CD4-positive, alpha-beta memory T cell (primary cell): ENCODE measurements at regions not wholly inside any gene's neighbourhood (a gene's known extent, or its start where the extent isn't known, plus 50 kb on each side); places are given as distances from the start of the nearest gene placed in this dataset.
A peak's percentile ranks its signal among the peaks of the same experiment; 100 is the strongest.

Source experiments
- CTCF ChIA-PET: fragments of 350-600 bp; sonication (Branson Sonifier 250); formaldehyde crosslinking; loops from one replicate; lab custom pipeline; 2021; ENCODE audit warnings: inconsistent platforms; ENCODE audit not compliant: partially characterized antibody; lab: Charles Lee
- POLR2A ChIA-PET: fragments of 350-600 bp; sonication (Branson Sonifier 250); formaldehyde crosslinking; loops from one replicate; lab custom pipeline; 2021; ENCODE audit not compliant: partially characterized antibody; lab: Charles Lee
- DNase-seq, 5 donors: peaks; one replicate each; pipeline versions ENCODE4 v3.0.0 to v3.0.0-alpha.2; 2020 to 2022; ENCODE audit warnings: mixed read lengths in 1 of 5
- H3K27ac ChIP-seq: one replicate; pipeline ENCODE4 v1.7.0; 2013; ENCODE audit warnings: low read depth, low read length
- H3K27me3 ChIP-seq: 2 replicates; pipeline ENCODE4 v1.7.0; 2013; ENCODE audit warnings: mild to moderate bottlenecking, low read length, moderate library complexity; ENCODE audit not compliant: insufficient read depth
- H3K36me3 ChIP-seq: 2 replicates; pipeline ENCODE4 v1.7.0; 2013; ENCODE audit warnings: mild to moderate bottlenecking, low read length, moderate library complexity; ENCODE audit not compliant: insufficient read depth
- H3K4me1 ChIP-seq: 2 replicates; pipeline ENCODE4 v1.7.0; 2013; ENCODE audit warnings: mild to moderate bottlenecking, low read length, moderate library complexity; ENCODE audit not compliant: insufficient read depth
- H3K4me3 ChIP-seq, 2 donors: one replicate each; pipeline ENCODE4 v1.7.0; 2013; ENCODE audit warnings: low read length in 2 of 2, mild to moderate bottlenecking in 1 of 2
- H3K9me3 ChIP-seq, 2 donors: one replicate each; pipeline ENCODE4 v1.7.0; 2013; ENCODE audit warnings: low read length in 2 of 2, control low read depth in 1 of 2; ENCODE audit not compliant: control insufficient read depth in 1 of 2
- H3K27ac Mint-ChIP-seq, 7 donors: one replicate each; pipeline ENCODE4 v1.8.0; 2020 to 2021; ENCODE audit warnings: mixed read lengths in 7 of 7, mild to moderate bottlenecking in 6 of 7, inconsistent platforms in 3 of 7, moderate library complexity in 3 of 7
- H3K27me3 Mint-ChIP-seq, 2 donors: one replicate each; pipeline ENCODE4 v1.8.0; 2020 to 2021; ENCODE audit warnings: mixed read lengths in 2 of 2
- H3K36me3 Mint-ChIP-seq, 2 donors: one replicate each; pipeline ENCODE4 v1.8.0; 2020 to 2021; ENCODE audit warnings: mixed read lengths in 2 of 2, inconsistent platforms in 1 of 2, mild to moderate bottlenecking in 1 of 2
- H3K4me1 Mint-ChIP-seq, 4 donors: one replicate each; pipeline ENCODE4 v1.8.0; 2020 to 2021; ENCODE audit warnings: mixed read lengths in 4 of 4, mild to moderate bottlenecking in 1 of 4
- H3K4me3 Mint-ChIP-seq, 8 donors: one replicate each; pipeline ENCODE4 v1.8.0; 2020 to 2021; ENCODE audit warnings: mixed read lengths in 8 of 8, mild to moderate bottlenecking in 7 of 8, moderate library complexity in 6 of 8, inconsistent platforms in 3 of 8
- H3K9me3 Mint-ChIP-seq, 8 donors: one replicate each; pipeline ENCODE4 v1.8.0; 2020 to 2021; ENCODE audit warnings: mixed read lengths in 8 of 8, mild to moderate bottlenecking in 5 of 8, inconsistent platforms in 3 of 8, moderate library complexity in 1 of 8
- intact Hi-C: fragments of 100-400 bp; cut with micrococcal nuclease; formaldehyde crosslinking; loops from one replicate; pipeline ENCODE4 v1.15.1; 2023

DNA sequence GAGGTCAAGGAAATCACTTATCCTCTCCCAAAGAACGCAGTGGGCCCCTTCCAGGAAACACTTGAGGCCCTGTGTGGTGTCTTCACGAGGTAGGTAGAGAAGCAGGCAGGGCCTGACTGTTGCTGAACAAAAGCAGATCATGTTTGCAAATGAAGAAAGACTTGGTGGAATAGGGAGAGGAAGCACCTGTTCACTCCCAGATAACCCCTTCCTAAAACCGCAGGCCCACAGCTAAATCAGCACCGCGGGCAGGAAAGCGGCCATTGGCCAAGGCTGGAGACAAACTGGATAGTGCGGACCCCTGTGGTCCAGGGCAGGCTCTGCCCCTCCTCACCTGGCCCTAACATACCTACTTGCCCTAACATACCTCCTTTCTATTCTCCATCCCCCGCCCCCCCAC lies 64.9 kb upstream of the KLHL29 start:
- no peak for DNase-seq
- ChIA-PET CTCF (no interaction called here), POLR2A (no interaction called here)
- H3K27ac ChIP-seq: no peak overlapping the region
- H3K27ac Mint-ChIP-seq: no peak overlapping the region
- intact Hi-C loops: no loop called here
- no peaks in the 10 kb centered on the region for H3K36me3 ChIP-seq
- H3K27me3 ChIP-seq: peaks cover 4% of the 10 kb centered on the region
- H3K4me1 Mint-ChIP-seq: no peaks in the 10 kb centered on the region
- H3K4me1 ChIP-seq: no peaks in the 10 kb centered on the region
- no peaks in the 10 kb centered on the region for H3K9me3 ChIP-seq
- H3K4me3 ChIP-seq: no peak overlapping the region
- H3K9me3 Mint-ChIP-seq: peaks cover 0 to 9% (median under 1%) of the 10 kb centered on the region in 8 donors
- peaks cover 16 to 30% of the 10 kb centered on the region in 2 donors for H3K27me3 Mint-ChIP-seq
- no peaks in the 10 kb centered on the region for H3K36me3 Mint-ChIP-seq
- H3K4me3 Mint-ChIP-seq: no peak overlapping the region

DNA sequence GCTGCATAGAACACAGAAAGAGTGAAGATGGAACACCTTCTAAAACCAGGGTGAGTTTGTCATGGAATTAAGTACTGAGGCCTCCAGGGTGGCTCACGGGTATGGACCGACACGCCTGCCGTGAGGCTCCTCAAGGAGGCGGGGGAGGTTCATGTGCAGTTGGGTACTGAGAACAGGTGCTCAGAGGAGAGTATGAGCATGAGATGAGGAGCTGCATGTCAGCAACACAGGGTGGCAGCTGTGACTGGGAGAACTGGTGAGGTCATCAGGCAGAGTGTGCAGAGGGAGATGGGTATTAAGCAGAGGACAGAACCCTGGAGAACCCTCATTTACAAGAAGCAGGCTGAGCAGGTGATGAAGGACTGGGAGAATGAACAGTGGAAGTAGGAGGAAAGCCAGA lies 63.2 kb upstream of the KLHL29 start:
- POLR2A ChIA-PET: no interaction called here
- H3K27me3 Mint-ChIP-seq: peaks cover 16 to 30% of the 10 kb centered on the region in 2 donors
- no peaks in the 10 kb centered on the region for H3K36me3 Mint-ChIP-seq
- intact Hi-C loops: no loop called here
- Histone ChIP-seq H3K4me3 (no peak overlapping the region), H3K4me1 (no peaks in the 10 kb centered on the region), H3K27ac (no peak overlapping the region), H3K9me3 (no peaks in the 10 kb centered on the region), H3K27me3 (peaks cover 4% of the 10 kb centered on the region), H3K36me3 (no peaks in the 10 kb centered on the region)
- H3K4me1 Mint-ChIP-seq: no peaks in the 10 kb centered on the region
- no peak overlapping the region for H3K27ac Mint-ChIP-seq
- no peak for DNase-seq
- CTCF ChIA-PET: no interaction called here
- H3K4me3 Mint-ChIP-seq: no peak overlapping the region
- H3K9me3 Mint-ChIP-seq: peaks cover 0 to 6% (median 0%) of the 10 kb centered on the region in 8 donors

DNA sequence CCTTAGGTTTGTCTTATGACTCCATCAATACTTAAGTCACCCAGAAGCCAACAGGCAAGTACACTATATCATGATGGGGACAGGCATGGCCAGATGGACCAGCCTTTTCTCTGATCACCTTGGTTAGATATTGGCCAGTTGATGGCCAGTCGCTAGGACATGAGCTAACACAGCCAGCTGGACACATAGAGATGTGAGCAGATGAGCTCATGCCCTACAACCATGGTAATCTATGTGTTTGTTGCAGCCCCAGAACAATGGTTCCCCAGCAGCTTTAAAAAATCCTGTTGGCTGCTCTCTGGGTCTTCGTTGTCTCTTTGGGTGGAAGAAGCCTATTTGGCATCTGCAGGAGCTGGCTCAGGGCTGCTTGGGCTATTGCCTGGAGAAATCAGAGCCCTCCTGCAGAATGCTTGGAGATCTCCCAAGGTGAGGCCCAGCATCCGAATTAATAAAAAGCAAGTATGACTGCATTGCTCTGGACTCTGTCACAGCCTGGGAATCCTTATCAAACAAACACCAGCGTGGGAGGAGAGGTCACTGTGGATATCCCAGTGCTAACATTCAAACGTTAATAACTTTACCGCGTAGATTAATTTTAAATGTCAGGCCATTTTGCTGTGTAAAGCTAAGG lies 62.3 kb upstream of the KLHL29 start:
- H3K4me3 Mint-ChIP-seq: no peak overlapping the region
- Histone ChIP-seq H3K4me1 (no peaks in the 10 kb centered on the region), H3K9me3 (no peaks in the 10 kb centered on the region), H3K36me3 (no peaks in the 10 kb centered on the region), H3K27me3 (peaks cover 4% of the 10 kb centered on the region), H3K4me3 (no peak overlapping the region), H3K27ac (no peak overlapping the region)
- peaks cover 0 to 6% (median 0%) of the 10 kb centered on the region in 8 donors for H3K9me3 Mint-ChIP-seq
- ChIA-PET CTCF (no interaction called here), POLR2A (no interaction called here)
- no peak overlapping the region for H3K27ac Mint-ChIP-seq
- peaks cover 19 to 30% of the 10 kb centered on the region in 2 donors for H3K27me3 Mint-ChIP-seq
- no peak for DNase-seq
- H3K36me3 Mint-ChIP-seq: no peaks in the 10 kb centered on the region
- intact Hi-C loops: no loop called here
- no peaks in the 10 kb centered on the region for H3K4me1 Mint-ChIP-seq

DNA sequence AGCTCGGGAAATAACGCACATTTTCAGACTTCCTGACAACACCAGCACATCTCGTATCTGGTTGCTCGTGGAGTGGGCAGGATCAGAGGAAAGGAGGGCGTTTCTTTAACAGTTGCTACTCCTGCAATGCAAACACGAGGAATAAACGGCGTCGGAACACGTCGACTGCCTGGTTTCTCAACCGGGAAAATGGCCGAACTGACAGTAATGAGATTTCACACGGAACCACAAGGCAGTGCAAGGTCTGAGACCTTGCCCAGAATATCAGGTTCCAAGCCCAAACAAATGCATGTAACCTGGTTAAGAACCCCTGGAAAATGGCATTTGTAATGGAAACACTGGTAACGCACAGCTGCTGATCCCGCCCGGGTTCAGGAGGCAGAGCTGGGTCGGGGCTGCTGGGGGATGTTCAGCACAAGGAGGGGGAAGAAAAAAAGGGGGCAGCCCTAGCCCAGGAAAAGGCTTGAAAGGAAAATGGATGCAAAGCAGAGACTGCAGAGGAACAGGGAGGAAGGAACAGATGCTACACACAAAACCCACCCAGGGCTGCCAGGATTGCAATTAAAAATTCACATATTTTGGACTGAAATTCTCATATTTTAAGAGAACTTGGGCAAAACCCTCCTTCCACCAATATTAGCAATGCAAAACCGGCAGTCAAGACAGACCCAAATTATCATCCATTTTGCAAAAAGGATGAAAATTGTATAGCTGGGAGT lies 61.6 kb upstream of the KLHL29 start:
- H3K4me1 Mint-ChIP-seq: no peaks in the 10 kb centered on the region
- no peak overlapping the region for H3K4me3 ChIP-seq
- peaks cover 4% of the 10 kb centered on the region for H3K27me3 ChIP-seq
- no peaks in the 10 kb centered on the region for H3K4me1 ChIP-seq
- H3K27ac Mint-ChIP-seq: no peak overlapping the region
- H3K27ac ChIP-seq: no peak overlapping the region
- ChIA-PET CTCF (no interaction called here), POLR2A (no interaction called here)
- no peak for DNase-seq
- H3K9me3 Mint-ChIP-seq: peaks cover 0 to 6% (median 0%) of the 10 kb centered on the region in 8 donors
- H3K27me3 Mint-ChIP-seq: peaks cover 19 to 30% of the 10 kb centered on the region in 2 donors
- H3K9me3 ChIP-seq: no peaks in the 10 kb centered on the region
- H3K36me3 ChIP-seq: no peaks in the 10 kb centered on the region
- H3K4me3 Mint-ChIP-seq: no peak overlapping the region
- intact Hi-C loops: no loop called here
- no peaks in the 10 kb centered on the region for H3K36me3 Mint-ChIP-seq

DNA sequence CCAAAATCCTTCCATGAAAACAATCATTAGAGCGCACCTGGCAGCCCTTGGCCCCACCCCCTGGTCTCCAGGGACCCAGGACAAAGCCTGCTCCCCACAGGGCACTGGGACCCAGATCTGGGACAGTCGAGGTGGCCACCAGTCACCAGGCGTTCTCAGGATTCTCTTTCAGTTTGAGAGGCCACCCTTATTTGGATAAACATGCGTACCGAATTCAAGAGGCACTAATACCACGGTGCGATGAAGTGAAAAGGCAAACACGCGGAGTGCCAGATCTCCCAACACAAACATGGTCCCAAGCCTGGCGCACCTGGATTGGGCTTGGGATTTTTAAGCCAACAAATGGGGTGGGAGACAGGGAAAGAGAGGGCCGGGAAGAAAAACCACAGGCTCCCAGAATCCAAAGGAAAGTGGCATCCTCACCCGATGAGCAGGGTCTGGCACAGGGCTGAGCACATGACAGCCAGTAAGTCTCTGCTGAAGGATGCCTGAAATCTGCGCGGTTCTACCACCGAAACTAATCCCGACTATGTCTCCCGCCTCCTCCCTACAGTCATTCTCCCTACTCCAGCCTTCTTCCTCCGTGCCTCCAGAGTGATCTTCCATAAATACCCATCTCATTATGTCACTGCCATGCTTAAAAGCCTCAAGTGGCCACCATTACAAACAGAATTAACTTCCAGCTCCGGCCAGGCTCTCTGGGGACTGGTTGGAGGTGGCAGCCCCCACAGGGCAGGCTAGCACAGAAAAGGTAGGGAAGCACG lies 60.9 kb upstream of the KLHL29 start:
- Mint-ChIP-seq H3K4me1 (no peaks in the 10 kb centered on the region), H3K36me3 (no peaks in the 10 kb centered on the region), H3K27ac (no peak overlapping the region), H3K9me3 (peaks cover 0 to 2% (median 0%) of the 10 kb centered on the region in 8 donors), H3K4me3 (peak overlapping the region in 1 of 8 donors; percentile 33), H3K27me3 (peaks cover 19 to 30% of the 10 kb centered on the region in 2 donors)
- Histone ChIP-seq H3K9me3 (no peaks in the 10 kb centered on the region), H3K36me3 (no peaks in the 10 kb centered on the region), H3K27ac (no peak overlapping the region), H3K4me1 (no peaks in the 10 kb centered on the region), H3K27me3 (peaks cover 4% of the 10 kb centered on the region), H3K4me3 (no peak overlapping the region)
- no peak for DNase-seq
- intact Hi-C loops: no loop called here
- CTCF ChIA-PET: no interaction called here
- POLR2A ChIA-PET: no interaction called here

DNA sequence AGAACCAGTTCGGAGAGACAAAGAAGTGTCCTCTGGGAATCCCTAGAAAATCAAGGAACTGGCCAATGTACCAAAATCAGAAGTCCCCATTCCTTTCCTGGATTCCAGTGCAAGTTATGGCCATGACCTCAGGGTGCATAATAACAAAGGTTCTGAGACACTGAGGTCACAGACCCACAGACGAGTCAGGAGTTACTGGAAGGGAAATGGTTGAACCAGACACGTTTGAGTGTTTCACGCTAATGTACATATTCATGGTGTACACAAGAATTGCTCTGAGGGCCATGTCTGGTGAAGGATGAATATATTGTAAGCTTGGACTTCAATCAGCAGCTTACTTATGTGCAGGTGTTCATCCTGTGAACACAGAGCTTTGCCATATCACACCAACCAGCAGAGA lies 58.6 kb upstream of the KLHL29 start:
- POLR2A ChIA-PET: no interaction called here
- intact Hi-C loops: no loop called here
- H3K4me1 ChIP-seq: no peaks in the 10 kb centered on the region
- H3K27ac ChIP-seq: no peak overlapping the region
- no peaks in the 10 kb centered on the region for H3K4me1 Mint-ChIP-seq
- no peak overlapping the region for H3K27ac Mint-ChIP-seq
- H3K9me3 Mint-ChIP-seq: peaks cover 0 to 1% (median 0%) of the 10 kb centered on the region in 8 donors
- H3K27me3 ChIP-seq: no peaks in the 10 kb centered on the region
- H3K4me3 Mint-ChIP-seq: no peak overlapping the region
- CTCF ChIA-PET: no interaction called here
- no peaks in the 10 kb centered on the region for H3K36me3 Mint-ChIP-seq
- H3K9me3 ChIP-seq: no peaks in the 10 kb centered on the region
- no peaks in the 10 kb centered on the region for H3K36me3 ChIP-seq
- no peak overlapping the region for H3K4me3 ChIP-seq
- no peak for DNase-seq
- H3K27me3 Mint-ChIP-seq: peaks cover 21 to 29% of the 10 kb centered on the region in 2 donors

DNA sequence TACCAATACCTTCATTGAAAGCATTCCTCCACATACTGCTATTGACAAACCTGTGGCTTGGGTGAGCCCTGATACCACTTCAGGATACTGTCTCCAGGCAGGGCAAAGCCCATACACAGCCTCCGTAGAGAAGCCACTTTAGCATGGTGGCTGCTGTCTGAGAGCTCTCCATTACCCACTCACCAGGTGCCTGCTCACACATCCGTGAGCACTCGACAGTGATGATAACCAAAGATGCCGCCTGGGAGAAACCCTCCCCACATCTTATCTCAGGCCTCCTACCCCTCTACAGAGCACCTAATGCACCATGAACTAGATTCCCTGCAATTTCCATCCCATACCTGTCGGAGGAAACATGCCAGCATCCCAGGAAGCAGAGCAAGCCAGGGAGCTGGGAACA lies 57.6 kb upstream of the KLHL29 start:
- H3K9me3 ChIP-seq: no peaks in the 10 kb centered on the region
- no peaks in the 10 kb centered on the region for H3K36me3 Mint-ChIP-seq
- intact Hi-C loops: no loop called here
- H3K27me3 Mint-ChIP-seq: peaks cover 19% of the 10 kb centered on the region in 2 donors
- H3K9me3 Mint-ChIP-seq: no peaks in the 10 kb centered on the region
- H3K27ac Mint-ChIP-seq: no peak overlapping the region
- ChIA-PET POLR2A (no interaction called here), CTCF (no interaction called here)
- no peaks in the 10 kb centered on the region for H3K36me3 ChIP-seq
- H3K27me3 ChIP-seq: no peaks in the 10 kb centered on the region
- H3K4me3 Mint-ChIP-seq: no peak overlapping the region
- DNase-seq: no peak
- no peak overlapping the region for H3K27ac ChIP-seq
- no peaks in the 10 kb centered on the region for H3K4me1 ChIP-seq
- H3K4me1 Mint-ChIP-seq: no peaks in the 10 kb centered on the region
- H3K4me3 ChIP-seq: no peak overlapping the region
